Fibroblast of lung (primary cell): ENCODE measurements at regions not wholly inside any gene's neighbourhood (a gene's known extent, or its start where the extent isn't known, plus 50 kb on each side); places are given as distances from the start of the nearest gene placed in this dataset.

Source experiments
- EZH2 ChIP-seq: IDR thresholded peaks from 2 replicates; pipeline ENCODE4 v1.5.1; 2012; ENCODE audit warnings: low read length, control low read depth, mild to moderate bottlenecking; ENCODE audit errors: missing control alignments
- TF ChIP-seq, protein P1 (sequence below), 2 donors: IDR thresholded peaks in 1 of 2; conservative IDR thresholded peaks in 1 of 2; 1 replicate in 1 of 2; 2 replicates in 1 of 2; pipeline ENCODE4 v1.5.1; 2011 to 2012; ENCODE audit warnings: low read length in 2 of 2, control low read depth in 1 of 2, inconsistent platforms in 1 of 2, low read depth in 1 of 2, mild to moderate bottlenecking in 1 of 2

- TF ChIP-seq, protein P1, sequence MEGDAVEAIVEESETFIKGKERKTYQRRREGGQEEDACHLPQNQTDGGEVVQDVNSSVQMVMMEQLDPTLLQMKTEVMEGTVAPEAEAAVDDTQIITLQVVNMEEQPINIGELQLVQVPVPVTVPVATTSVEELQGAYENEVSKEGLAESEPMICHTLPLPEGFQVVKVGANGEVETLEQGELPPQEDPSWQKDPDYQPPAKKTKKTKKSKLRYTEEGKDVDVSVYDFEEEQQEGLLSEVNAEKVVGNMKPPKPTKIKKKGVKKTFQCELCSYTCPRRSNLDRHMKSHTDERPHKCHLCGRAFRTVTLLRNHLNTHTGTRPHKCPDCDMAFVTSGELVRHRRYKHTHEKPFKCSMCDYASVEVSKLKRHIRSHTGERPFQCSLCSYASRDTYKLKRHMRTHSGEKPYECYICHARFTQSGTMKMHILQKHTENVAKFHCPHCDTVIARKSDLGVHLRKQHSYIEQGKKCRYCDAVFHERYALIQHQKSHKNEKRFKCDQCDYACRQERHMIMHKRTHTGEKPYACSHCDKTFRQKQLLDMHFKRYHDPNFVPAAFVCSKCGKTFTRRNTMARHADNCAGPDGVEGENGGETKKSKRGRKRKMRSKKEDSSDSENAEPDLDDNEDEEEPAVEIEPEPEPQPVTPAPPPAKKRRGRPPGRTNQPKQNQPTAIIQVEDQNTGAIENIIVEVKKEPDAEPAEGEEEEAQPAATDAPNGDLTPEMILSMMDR (conservative IDR thresholded peaks at IDR 0.05 in 1 of 2, IDR thresholded peaks at IDR 0.05 in 1 of 2; ENCODE audit: low read depth in 1 of 2, low read length in 2 of 2) = no peak
- TF ChIP-seq EZH2 = no peak
These were observed 497.8 kb upstream of the SEMA6A start for GRCh38 chr5:117072439-117072838.
